NT2/D1 (cell line): ENCODE measurements at regions not wholly inside any gene's neighbourhood (a gene's known extent, or its start where the extent isn't known, plus 50 kb on each side); places are given as distances from the start of the nearest gene placed in this dataset.

Experiments
- SUZ12 ChIP-seq: IDR thresholded peaks from 2 replicates; pipeline ENCODE4 v1.6.1; 2011; ENCODE audit not compliant: insufficient read length, insufficient read depth; ENCODE audit errors: extremely low read depth
- ZNF274 ChIP-seq: IDR thresholded peaks from 2 replicates; pipeline ENCODE4 v1.6.1; 2011; ENCODE audit warnings: mild to moderate bottlenecking, low read depth, low read length

- TF ChIP-seq ZNF274: no peak
- TF ChIP-seq SUZ12: no peak
These were observed 91.2 kb upstream of the SULT1C3 start for GRCh38 chr2:108148555-108148954.
